HG03460 (cell line): ENCODE measurements at regions not wholly inside any gene's neighbourhood (a gene's known extent, or its start where the extent isn't known, plus 50 kb on each side); places are given as distances from the start of the nearest gene placed in this dataset.
"Not testable (repeated sequence)": the region's sequence is repeated elsewhere in the genome, so short reads cannot be mapped to it uniquely, and the experiment has no call there.

Source experiments
- ATAC-seq: cut with Tn5 transposase; IDR thresholded peaks from one replicate; pipeline ENCODE4 v1.9.1; 2021; ENCODE audit not compliant: unreplicated experiment

- ATAC-seq, result no peak
Observed at GRCh38 chr12:92987362-92987761, 58.3 kb upstream of the EEA1 start.

- ATAC-seq, result peak; percentile 83
Observed at GRCh38 chr12:92987846-92988621, 58.9 kb upstream of the EEA1 start.

- no peak for ATAC-seq
Observed at GRCh38 chr12:92988622-92989130, 59.6 kb upstream of the EEA1 start.

DNA sequence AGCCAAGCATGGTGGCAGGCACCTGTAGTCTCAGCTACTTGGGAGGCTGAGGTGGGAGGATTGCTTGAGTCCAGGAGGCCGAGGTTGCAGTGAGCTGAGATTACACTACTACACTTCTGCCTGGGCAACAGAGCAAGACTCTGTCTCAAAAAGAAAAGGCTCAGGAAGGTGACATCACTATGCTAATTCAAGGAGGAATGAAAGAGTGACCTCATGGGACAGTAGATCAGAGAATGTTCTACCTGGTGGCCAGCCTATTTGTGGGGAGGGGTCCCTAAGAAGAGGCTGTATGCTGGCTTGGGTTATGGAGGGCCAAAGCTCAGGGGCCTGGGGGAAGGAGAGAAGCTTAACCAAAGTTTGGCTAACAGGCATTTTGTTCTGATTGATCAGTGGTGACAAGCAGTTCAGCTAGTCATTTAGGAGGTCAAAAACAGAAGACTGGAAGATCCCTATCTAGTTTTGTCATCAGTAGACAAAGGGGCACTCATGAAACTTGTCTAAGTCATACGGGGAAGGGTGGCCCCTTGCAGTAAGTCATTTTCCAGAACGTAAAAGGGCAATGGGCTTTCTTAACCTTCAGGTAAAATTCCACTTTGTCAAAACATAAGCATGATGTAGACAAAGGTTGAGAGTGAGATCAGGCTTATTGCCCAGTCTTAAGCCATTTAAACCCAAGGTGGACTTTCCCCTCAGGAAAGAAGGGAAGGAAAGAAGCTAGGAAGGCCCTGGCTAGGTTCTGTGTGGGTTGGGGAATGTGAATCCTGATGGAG is 60.8 kb upstream of the EEA1 start:
- no peak for ATAC-seq

GRCh38 chr12:92991134-92991533 is 62.0 kb upstream of the EEA1 start:
- no peak for ATAC-seq

DNA sequence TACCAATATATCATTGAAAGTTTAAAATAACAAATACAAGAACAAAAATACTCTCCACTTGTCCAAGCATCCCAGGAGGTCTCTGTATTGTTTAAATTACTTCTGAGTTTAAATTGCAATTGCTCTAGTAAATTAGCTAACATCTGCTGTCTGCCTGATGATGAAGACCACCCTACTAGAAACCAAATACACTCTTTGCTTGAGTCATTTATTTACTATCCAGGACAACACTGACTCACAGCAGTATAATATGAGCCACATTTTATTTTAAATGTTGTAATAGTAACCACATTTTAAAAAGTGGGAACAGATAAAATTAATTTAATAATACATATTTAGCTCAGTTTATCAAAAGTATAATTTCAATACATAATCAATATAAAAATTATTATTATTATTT is 62.9 kb upstream of the EEA1 start:
- ATAC-seq, result no peak

DNA sequence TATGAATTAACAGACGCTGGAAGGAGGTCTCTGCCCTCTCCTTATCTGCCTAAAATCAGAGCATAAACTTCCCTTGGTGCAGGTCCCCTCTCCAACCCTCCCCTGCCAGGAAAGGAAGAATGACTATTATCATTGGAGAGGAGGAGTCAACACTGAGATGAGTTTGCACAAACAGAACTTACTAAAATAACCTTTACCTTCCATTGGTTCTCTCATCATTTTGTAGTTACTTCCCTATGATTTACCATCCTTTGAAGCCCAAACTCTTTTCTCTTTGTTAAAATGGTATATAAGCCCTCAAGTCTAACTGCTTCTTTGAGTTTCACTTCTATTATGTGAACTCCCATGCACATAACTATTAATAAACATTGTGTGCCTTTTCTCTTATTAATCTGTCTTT is 64.2 kb upstream of the EEA1 start:
- no peak for ATAC-seq

- peak; percentile 87 for ATAC-seq
Observed at GRCh38 chr12:92995258-92995903, 66.3 kb upstream of the EEA1 start.

DNA sequence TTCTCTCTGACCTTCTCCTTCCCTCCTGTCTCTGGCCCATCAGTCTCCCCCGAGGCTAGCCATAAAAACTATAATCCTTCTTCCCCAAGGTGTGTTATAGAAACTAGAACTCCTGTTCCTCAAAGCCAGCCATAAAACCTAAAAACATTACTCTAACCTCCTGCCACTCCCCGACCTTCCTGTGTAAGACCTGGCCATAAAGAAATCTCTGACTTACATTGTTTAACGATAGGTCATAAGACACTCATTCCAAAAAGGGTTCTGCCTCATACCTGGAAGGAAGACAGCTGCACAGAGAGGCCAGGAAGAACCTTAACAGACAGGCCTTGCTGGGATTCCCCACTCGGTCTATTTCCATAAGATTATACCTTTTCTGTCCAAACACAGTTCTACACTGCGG is 70.9 kb upstream of the EEA1 start:
- no peak for ATAC-seq

DNA sequence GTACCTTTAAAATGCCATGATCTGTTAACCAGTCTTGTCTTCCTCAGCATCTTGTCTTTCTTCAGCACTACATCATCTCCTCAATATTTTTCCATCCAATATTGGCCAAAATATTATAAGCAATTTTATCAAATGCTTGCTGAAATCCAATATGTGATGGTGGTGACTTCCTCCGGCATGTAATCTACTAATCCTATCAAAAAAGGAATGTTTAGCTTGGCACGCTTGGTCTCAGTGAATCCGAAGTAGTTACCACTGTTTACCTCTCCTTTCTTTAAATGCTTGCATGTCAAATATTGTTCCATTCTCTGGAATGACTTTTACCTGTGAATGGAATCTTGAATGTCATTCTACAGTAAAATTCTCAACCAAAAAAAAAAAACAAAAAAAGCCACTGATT is 72.3 kb upstream of the EEA1 start:
- ATAC-seq, result no peak

GRCh38 chr12:93002293-93003054 is 73.4 kb upstream of the EEA1 start:
- ATAC-seq, result no peak

- no peak for ATAC-seq
Observed at GRCh38 chr12:93003531-93004239, 74.6 kb upstream of the EEA1 start.

- no peak for ATAC-seq
Observed at GRCh38 chr12:93005928-93006392, 76.9 kb upstream of the EEA1 start.

DNA sequence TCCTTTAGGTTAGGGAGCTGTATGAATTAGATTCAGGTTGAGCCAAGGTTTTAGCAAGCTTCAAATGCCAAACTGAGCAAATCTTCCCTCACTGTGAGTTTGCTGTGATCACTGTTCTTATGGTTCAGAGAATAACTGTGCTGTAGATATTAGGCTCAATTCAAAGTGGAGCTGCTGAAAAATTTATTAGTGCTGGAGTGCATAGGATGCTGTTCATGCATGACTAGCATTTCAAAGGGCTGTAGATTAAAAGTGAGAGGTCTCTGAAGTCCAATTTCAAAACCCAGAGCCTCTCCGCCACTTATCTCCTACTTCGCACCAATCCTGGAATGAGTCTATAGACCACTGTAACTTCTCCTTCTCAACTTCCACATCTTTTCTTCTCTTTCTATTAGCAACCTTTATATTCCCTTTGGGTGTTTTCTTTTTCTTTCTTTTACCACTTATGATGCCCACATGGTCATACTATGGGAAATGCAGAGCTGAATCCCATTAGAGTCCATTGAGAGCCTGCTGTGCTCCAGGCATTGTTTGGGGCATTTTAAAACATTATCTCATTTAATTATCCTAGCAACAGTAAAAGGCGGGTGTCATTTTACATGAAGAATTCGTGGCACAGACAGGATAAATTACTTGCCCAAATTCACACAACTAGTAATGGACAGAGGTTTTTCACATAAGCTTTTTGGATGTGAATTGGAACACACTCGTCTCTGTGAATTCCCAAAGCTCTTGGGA is 77.5 kb upstream of the EEA1 start:
- ATAC-seq, result no peak

- ATAC-seq, result no peak
Observed at GRCh38 chr12:93007544-93007943, 78.4 kb upstream of the EEA1 start.

DNA sequence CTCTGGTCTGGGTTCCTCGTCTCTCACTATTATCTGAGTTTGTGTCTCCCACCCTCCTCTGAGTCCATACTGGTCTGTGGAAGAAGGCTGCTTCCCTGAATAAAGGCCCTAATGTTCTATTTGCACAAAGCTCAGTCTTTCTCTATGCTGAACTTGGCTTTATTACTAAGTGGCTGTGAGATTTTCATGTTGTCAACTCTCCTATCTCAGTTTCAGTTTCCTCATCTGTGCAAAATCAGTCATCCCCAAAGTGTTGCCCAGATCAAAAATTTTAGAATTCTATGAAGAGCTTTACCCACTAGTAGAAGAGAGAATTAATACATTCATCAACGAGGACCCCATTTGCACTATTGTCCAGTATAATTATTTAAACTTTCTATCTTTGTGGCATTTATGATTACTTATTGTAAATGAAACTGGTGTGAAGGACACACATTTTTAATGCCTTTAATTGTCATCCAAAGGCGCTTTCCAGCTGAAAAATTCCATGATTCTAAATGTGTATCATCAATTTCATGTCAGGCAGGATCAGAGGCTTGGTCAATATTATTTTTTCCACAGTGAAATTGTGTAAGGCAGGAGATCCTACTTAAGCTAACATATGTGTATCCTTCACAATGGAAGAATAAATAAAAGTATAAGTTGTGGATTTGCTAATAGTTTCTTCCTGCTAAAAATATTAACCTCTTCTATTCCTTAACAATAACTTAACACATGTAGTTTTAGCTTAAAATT is 79.1 kb upstream of the EEA1 start:
- peak; percentile 75 for ATAC-seq

DNA sequence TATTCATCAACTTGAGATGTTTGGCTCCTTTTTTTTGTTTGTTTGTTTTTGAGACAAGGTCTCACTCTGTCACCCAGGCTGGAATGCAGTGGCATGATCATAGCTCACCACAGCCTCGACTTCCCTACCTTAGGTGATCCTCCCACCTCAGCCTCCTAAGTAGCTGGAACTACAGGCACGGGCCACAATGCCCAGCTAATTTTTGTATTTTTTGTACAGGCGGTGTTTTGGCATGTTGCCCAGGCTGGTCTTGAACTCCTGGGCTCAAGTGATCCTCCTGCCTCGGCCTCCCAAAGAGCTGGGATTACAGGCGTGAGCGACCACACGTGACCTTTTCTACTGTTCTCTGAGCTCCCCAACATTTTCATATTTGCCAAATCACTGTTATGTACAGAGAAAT is 79.8 kb upstream of the EEA1 start:
- not testable (repeated sequence) for ATAC-seq

GRCh38 chr12:93009533-93009932 is 80.4 kb upstream of the EEA1 start:
- ATAC-seq, result peak; percentile 48

GRCh38 chr12:93010461-93010860 is 81.4 kb upstream of the EEA1 start:
- ATAC-seq, result no peak
